ENCODE measurements at regions not wholly inside any gene's neighbourhood (a gene's known extent, or its start where the extent isn't known, plus 50 kb on each side); places are given as distances from the start of the nearest gene placed in this dataset.

GRCh38 chr1:96944432-96945092 is 223.0 kb downstream of the PTBP2 start:
- Histone ChIP-seq H3K4me3 (no peak overlapping the region), H3K9me3 (ENCODE audit: low read depth, low read length) (no peaks in the 10 kb centered on the region), H3K27ac (no peak overlapping the region), H3K36me3 (ENCODE audit: insufficient read depth, low read length) (no peaks in the 10 kb centered on the region), H3K9ac (ENCODE audit: insufficient read length) (no peak overlapping the region)
- TF ChIP-seq EZH2 (IDR thresholded peaks at IDR 0.05) (no peak), POLR2AphosphoS5 (IDR thresholded peaks at IDR 0.05; ENCODE audit: borderline replicate concordance, low read depth, low read length) (no peak), FOXP2 (optimal IDR thresholded peaks at IDR 0.05; ENCODE audit: control extremely low read depth, extremely low read length, insufficient read depth) (no peak)
- DNase-seq (ENCODE audit: low read depth, low spot score): no peak

- no peaks in the 10 kb centered on the region for H3K36me3 ChIP-seq (ENCODE audit: insufficient read depth, low read length)
- H3K9ac ChIP-seq (ENCODE audit: insufficient read length): no peak overlapping the region
- DNase-seq (ENCODE audit: low read depth, low spot score): no peak
- H3K9me3 ChIP-seq (ENCODE audit: low read depth, low read length): no peaks in the 10 kb centered on the region
- TF ChIP-seq POLR2AphosphoS5 (IDR thresholded peaks at IDR 0.05; ENCODE audit: borderline replicate concordance, low read depth, low read length): no peak
- no peak for TF ChIP-seq FOXP2 (optimal IDR thresholded peaks at IDR 0.05; ENCODE audit: control extremely low read depth, extremely low read length, insufficient read depth)
- TF ChIP-seq EZH2 (IDR thresholded peaks at IDR 0.05): no peak
- no peak overlapping the region for H3K27ac ChIP-seq
- H3K4me3 ChIP-seq: no peak overlapping the region
Measured at GRCh38 chr1:96945509-96946084, 224.0 kb downstream of the PTBP2 start.

GRCh38 chr1:96955307-96956012 is 233.9 kb downstream of the PTBP2 start:
- Histone ChIP-seq H3K9me3 (ENCODE audit: low read depth, low read length) (no peaks in the 10 kb centered on the region; the same call in 1 of the 2 replicates), H3K36me3 (ENCODE audit: insufficient read depth, low read length) (no peaks in the 10 kb centered on the region), H3K9ac (ENCODE audit: insufficient read length) (no peak overlapping the region), H3K27ac (no peak overlapping the region), H3K4me3 (no peak overlapping the region)
- no peak for TF ChIP-seq POLR2AphosphoS5 (IDR thresholded peaks at IDR 0.05; ENCODE audit: borderline replicate concordance, low read depth, low read length)
- no peak for TF ChIP-seq FOXP2 (optimal IDR thresholded peaks at IDR 0.05; ENCODE audit: control extremely low read depth, extremely low read length, insufficient read depth)
- TF ChIP-seq EZH2 (IDR thresholded peaks at IDR 0.05): no peak
- DNase-seq (ENCODE audit: low read depth, low spot score): no peak

- no peak overlapping the region for H3K4me3 ChIP-seq
- no peak overlapping the region for H3K9ac ChIP-seq (ENCODE audit: insufficient read length)
- TF ChIP-seq POLR2AphosphoS5 (IDR thresholded peaks at IDR 0.05; ENCODE audit: borderline replicate concordance, low read depth, low read length): no peak
- no peak for TF ChIP-seq EZH2 (IDR thresholded peaks at IDR 0.05)
- no peak for TF ChIP-seq FOXP2 (optimal IDR thresholded peaks at IDR 0.05; ENCODE audit: control extremely low read depth, extremely low read length, insufficient read depth)
- H3K36me3 ChIP-seq (ENCODE audit: insufficient read depth, low read length): no peaks in the 10 kb centered on the region
- H3K9me3 ChIP-seq (ENCODE audit: low read depth, low read length): no peaks in the 10 kb centered on the region
- peak overlapping the region; percentile 77; the same call in 1 of the 2 replicates for H3K27ac ChIP-seq
- no peak for DNase-seq (ENCODE audit: low read depth, low spot score)
Measured at GRCh38 chr1:96962216-96962615, 240.6 kb downstream of the PTBP2 start.

GRCh38 chr1:96962751-96963211 is 241.2 kb downstream of the PTBP2 start:
- no peak for DNase-seq (ENCODE audit: low read depth, low spot score)

GRCh38 chr1:96964761-96965160 is 243.2 kb downstream of the PTBP2 start:
- no peak for DNase-seq (ENCODE audit: low read depth, low spot score)
- no peak for TF ChIP-seq FOXP2 (optimal IDR thresholded peaks at IDR 0.05; ENCODE audit: control extremely low read depth, extremely low read length, insufficient read depth)
- TF ChIP-seq POLR2AphosphoS5 (IDR thresholded peaks at IDR 0.05; ENCODE audit: borderline replicate concordance, low read depth, low read length): no peak
- TF ChIP-seq EZH2 (IDR thresholded peaks at IDR 0.05): no peak
- H3K27ac ChIP-seq: no peak overlapping the region

More at GRCh38 chr1:96962751-96963211, 241.2 kb downstream of the PTBP2 start:
- Histone ChIP-seq H3K4me3 (no peak overlapping the region), H3K27ac (peak overlapping the region; percentile 77; the same call in 1 of the 2 replicates), H3K9ac (ENCODE audit: insufficient read length) (no peak overlapping the region), H3K9me3 (ENCODE audit: low read depth, low read length) (no peaks in the 10 kb centered on the region), H3K36me3 (ENCODE audit: insufficient read depth, low read length) (no peaks in the 10 kb centered on the region)
- no peak for TF ChIP-seq FOXP2 (optimal IDR thresholded peaks at IDR 0.05; ENCODE audit: control extremely low read depth, extremely low read length, insufficient read depth)
- TF ChIP-seq EZH2 (IDR thresholded peaks at IDR 0.05): no peak
- TF ChIP-seq POLR2AphosphoS5 (IDR thresholded peaks at IDR 0.05; ENCODE audit: borderline replicate concordance, low read depth, low read length): no peak

GRCh38 chr1:96966536-96967138 is 245.1 kb downstream of the PTBP2 start:
- no peaks in the 10 kb centered on the region for H3K36me3 ChIP-seq (ENCODE audit: insufficient read depth, low read length)
- H3K27ac ChIP-seq: peak overlapping the region; percentile 83
- no peak for DNase-seq (ENCODE audit: low read depth, low spot score)
- TF ChIP-seq POLR2AphosphoS5 (IDR thresholded peaks at IDR 0.05; ENCODE audit: borderline replicate concordance, low read depth, low read length) (no peak), EZH2 (IDR thresholded peaks at IDR 0.05) (no peak), FOXP2 (optimal IDR thresholded peaks at IDR 0.05; ENCODE audit: control extremely low read depth, extremely low read length, insufficient read depth) (no peak)
- no peak overlapping the region for H3K4me3 ChIP-seq
- H3K9ac ChIP-seq (ENCODE audit: insufficient read length): no peak overlapping the region
- H3K9me3 ChIP-seq (ENCODE audit: low read depth, low read length): 0 out of 2 replicates have a peak, but pooled peaks cover 3% of the 10 kb centered on the region

More at GRCh38 chr1:96964761-96965160, 243.2 kb downstream of the PTBP2 start:
- H3K9me3 ChIP-seq (ENCODE audit: low read depth, low read length): no peaks in the 10 kb centered on the region
- H3K4me3 ChIP-seq: no peak overlapping the region
- no peak overlapping the region for H3K9ac ChIP-seq (ENCODE audit: insufficient read length)
- H3K36me3 ChIP-seq (ENCODE audit: insufficient read depth, low read length): no peaks in the 10 kb centered on the region

GRCh38 chr1:96967311-96967710 is 245.7 kb downstream of the PTBP2 start:
- no peak for DNase-seq (ENCODE audit: low read depth, low spot score)
- no peaks in the 10 kb centered on the region for H3K36me3 ChIP-seq (ENCODE audit: insufficient read depth, low read length)
- peak overlapping the region; percentile 83 for H3K27ac ChIP-seq
- 0 out of 2 replicates have a peak, but pooled peaks cover 3% of the 10 kb centered on the region for H3K9me3 ChIP-seq (ENCODE audit: low read depth, low read length)
- TF ChIP-seq POLR2AphosphoS5 (IDR thresholded peaks at IDR 0.05; ENCODE audit: borderline replicate concordance, low read depth, low read length): no peak
- no peak for TF ChIP-seq FOXP2 (optimal IDR thresholded peaks at IDR 0.05; ENCODE audit: control extremely low read depth, extremely low read length, insufficient read depth)
- no peak for TF ChIP-seq EZH2 (IDR thresholded peaks at IDR 0.05)
- no peak overlapping the region for H3K9ac ChIP-seq (ENCODE audit: insufficient read length)
- peak overlapping the region; percentile 9; the same call in 1 of the 2 replicates for H3K4me3 ChIP-seq

Data from SK-N-MC (cell line).